ENCODE measurements at regions not wholly inside any gene's neighbourhood (a gene's known extent, or its start where the extent isn't known, plus 50 kb on each side); places are given as distances from the start of the nearest gene placed in this dataset.
A peak's percentile ranks its signal among the peaks of the same experiment; 100 is the strongest.

GRCh38 chr2:120519469-120519868 lies 173.5 kb downstream of the INHBB start:
- H3K36me3 ChIP-seq (ENCODE audit: insufficient read depth, low read length): no peaks in the 10 kb centered on the region
- H3K27me3 ChIP-seq (ENCODE audit: insufficient read depth, low read length): no peaks in the 10 kb centered on the region

DNA sequence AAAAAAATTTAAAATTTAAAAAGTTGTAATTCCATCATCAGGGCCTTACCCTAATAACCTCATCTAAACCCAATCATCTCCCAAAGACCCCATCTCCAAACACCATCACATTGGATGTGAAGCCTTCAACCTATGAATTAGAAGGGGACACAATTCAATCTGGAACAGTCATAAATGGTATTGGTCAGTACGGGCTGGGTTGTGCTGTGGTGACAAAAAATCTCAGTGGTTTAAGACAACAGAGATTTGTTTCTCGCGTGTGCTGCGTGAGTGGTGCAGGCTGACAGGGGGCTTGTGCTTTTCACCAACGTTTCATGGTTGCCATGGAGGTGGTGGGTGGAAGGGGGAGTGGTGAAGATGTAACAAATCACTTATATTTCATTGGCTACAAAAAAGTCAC lies 174.5 kb downstream of the INHBB start:
- H3K27ac ChIP-seq (ENCODE audit: low read depth, low read length, poor library complexity, severe bottlenecking): no peak overlapping the region
- no peaks in the 10 kb centered on the region for H3F3A ChIP-seq (ENCODE audit: insufficient read depth, low read length)
- no peak overlapping the region for H2AFZ ChIP-seq (ENCODE audit: low read length)
- no peaks in the 10 kb centered on the region for H3K79me2 ChIP-seq (ENCODE audit: insufficient read depth, low read length)
- H3K27me3 ChIP-seq (ENCODE audit: insufficient read depth, low read length): no peaks in the 10 kb centered on the region
- no peak overlapping the region for H3K4me3 ChIP-seq (ENCODE audit: low read depth, low read length, poor library complexity, severe bottlenecking)
- no peaks in the 10 kb centered on the region for H4K20me1 ChIP-seq (ENCODE audit: insufficient read depth, low read length)
- no peaks in the 10 kb centered on the region for H3K9me2 ChIP-seq (ENCODE audit: low read depth, low read length)
- no peaks in the 10 kb centered on the region for H3K36me3 ChIP-seq (ENCODE audit: insufficient read depth, low read length)
- no peak overlapping the region for H3K4me2 ChIP-seq (ENCODE audit: low read length)
- H3K4me1 ChIP-seq (ENCODE audit: insufficient read depth, low read length, severe bottlenecking): no peaks in the 10 kb centered on the region
- no peak overlapping the region for H3K9ac ChIP-seq (ENCODE audit: low read length)
- TF ChIP-seq EZH2 (IDR thresholded peaks at IDR 0.05; ENCODE audit: borderline replicate concordance, low read length) (no peak), CTCF (IDR thresholded peaks at IDR 0.05; ENCODE audit: low read length) (no peak)
- H3K9me3 ChIP-seq (ENCODE audit: low read length): no peaks in the 10 kb centered on the region

More at GRCh38 chr2:120519469-120519868, 173.5 kb downstream of the INHBB start:
- Histone ChIP-seq H2AFZ (ENCODE audit: low read length) (no peak overlapping the region), H3K27ac (ENCODE audit: low read depth, low read length, poor library complexity, severe bottlenecking) (no peak overlapping the region), H3K79me2 (ENCODE audit: insufficient read depth, low read length) (no peaks in the 10 kb centered on the region), H3K9me3 (ENCODE audit: low read length) (no peaks in the 10 kb centered on the region), H3K9ac (ENCODE audit: low read length) (no peak overlapping the region), H3F3A (ENCODE audit: insufficient read depth, low read length) (no peaks in the 10 kb centered on the region), H4K20me1 (ENCODE audit: insufficient read depth, low read length) (no peaks in the 10 kb centered on the region), H3K4me3 (ENCODE audit: low read depth, low read length, poor library complexity, severe bottlenecking) (no peak overlapping the region), H3K9me2 (ENCODE audit: low read depth, low read length) (no peaks in the 10 kb centered on the region), H3K4me1 (ENCODE audit: insufficient read depth, low read length, severe bottlenecking) (no peaks in the 10 kb centered on the region), H3K4me2 (ENCODE audit: low read length) (no peak overlapping the region)
- TF ChIP-seq EZH2 (IDR thresholded peaks at IDR 0.05; ENCODE audit: borderline replicate concordance, low read length) (no peak), CTCF (IDR thresholded peaks at IDR 0.05; ENCODE audit: low read length) (no peak)

GRCh38 chr2:120520929-120521912 lies 175.3 kb downstream of the INHBB start:
- Histone ChIP-seq H3K27me3 (ENCODE audit: insufficient read depth, low read length) (no peaks in the 10 kb centered on the region; the same call in 1 of the 2 replicates), H3K4me1 (ENCODE audit: insufficient read depth, low read length, severe bottlenecking) (no peaks in the 10 kb centered on the region)
- TF ChIP-seq EZH2 (IDR thresholded peaks at IDR 0.05; ENCODE audit: borderline replicate concordance, low read length) (no peak), CTCF (IDR thresholded peaks at IDR 0.05; ENCODE audit: low read length) (peak; percentile 83)

More at GRCh38 chr2:120520929-120521912, 175.3 kb downstream of the INHBB start:
- H3F3A ChIP-seq (ENCODE audit: insufficient read depth, low read length): no peaks in the 10 kb centered on the region
- H3K4me3 ChIP-seq (ENCODE audit: low read depth, low read length, poor library complexity, severe bottlenecking): no peak overlapping the region
- H3K9me3 ChIP-seq (ENCODE audit: low read length): no peaks in the 10 kb centered on the region
- H3K9me2 ChIP-seq (ENCODE audit: low read depth, low read length): no peaks in the 10 kb centered on the region
- H3K4me2 ChIP-seq (ENCODE audit: low read length): no peak overlapping the region
- no peaks in the 10 kb centered on the region for H3K79me2 ChIP-seq (ENCODE audit: insufficient read depth, low read length)
- no peaks in the 10 kb centered on the region for H3K36me3 ChIP-seq (ENCODE audit: insufficient read depth, low read length)
- no peak overlapping the region for H3K27ac ChIP-seq (ENCODE audit: low read depth, low read length, poor library complexity, severe bottlenecking)
- no peak overlapping the region for H3K9ac ChIP-seq (ENCODE audit: low read length)
- H4K20me1 ChIP-seq (ENCODE audit: insufficient read depth, low read length): no peaks in the 10 kb centered on the region
- H2AFZ ChIP-seq (ENCODE audit: low read length): no peak overlapping the region

Data from OCI-LY1 (cell line).